SK-N-SH (cell line): ENCODE measurements at regions not wholly inside any gene's neighbourhood (a gene's known extent, or its start where the extent isn't known, plus 50 kb on each side); places are given as distances from the start of the nearest gene placed in this dataset.

Experiments used
- CTCF ChIA-PET: fragments of 300-600, 350-600 bp; formaldehyde crosslinking; extraction: SDS; loops from one replicate; lab custom pipeline; 2021; lab: Yijun Ruan, JAX
- POLR2A ChIA-PET: fragments of 350-600 bp; sonication (Branson Sonifier 250); formaldehyde crosslinking; extraction: SDS; loops from one replicate; lab custom pipeline; 2020; ENCODE audit warnings: antibody characterized with exemption, inconsistent platforms; lab: Yijun Ruan, JAX
- DNase-seq: peaks from one replicate; pipeline ENCODE4 v3.0.0; 2012
- H2AFZ ChIP-seq: fragments of 200-600 bp; sonication (generic); 2 replicates; pipeline ENCODE4 v1.8.1; 2016; ENCODE audit warnings: antibody characterized with exemption, mild to moderate bottlenecking, low read depth
- H3F3A ChIP-seq: fragments of 200-600 bp; sonication (generic); replicated peaks from 2 replicates; pipeline ENCODE3; 2016; ENCODE audit warnings: antibody characterized with exemption, mild to moderate bottlenecking; ENCODE audit not compliant: insufficient read depth
- H3K27ac ChIP-seq, 2 experiments: fragments of 200-500 bp in 1 of 2; fragments of 200-600 bp in 1 of 2; sonication (Bioruptor generic) in 1 of 2; sonication (generic), shearing (Covaris generic) in 1 of 2; 2 replicates each; pipeline versions ENCODE4 v1.5.1 to v1.6.1; 2014 to 2016; ENCODE audit warnings: low read depth in 2 of 2, inconsistent platforms in 1 of 2, low read length in 1 of 2, mild to moderate bottlenecking in 1 of 2, mixed read lengths in 1 of 2
- H3K27me3 ChIP-seq: fragments of 200-600 bp; sonication (generic), shearing (Covaris generic); 2 replicates; pipeline ENCODE4 v1.6.1; 2016; ENCODE audit warnings: mixed run types; ENCODE audit not compliant: insufficient read depth
- H3K36me3 ChIP-seq, 2 experiments: fragments of 200-500 bp in 1 of 2; fragments of 200-600 bp in 1 of 2; sonication (Bioruptor generic) in 1 of 2; sonication (generic) in 1 of 2; replicated peaks in 1 of 2; 2 replicates each; pipeline versions ENCODE3 to v1.5.1; 2014 to 2016; ENCODE audit warnings: low read length in 1 of 2, mild to moderate bottlenecking in 1 of 2; ENCODE audit not compliant: insufficient read depth in 2 of 2, control insufficient read depth in 1 of 2
- H3K4me1 ChIP-seq, 2 experiments: fragments of 200-500 bp in 1 of 2; fragments of 200-600 bp in 1 of 2; sonication (Bioruptor generic) in 1 of 2; sonication (generic), shearing (Covaris generic) in 1 of 2; 2 replicates each; pipeline versions ENCODE4 v1.5.1 to v1.6.1; 2014 to 2016; ENCODE audit warnings: low read depth in 1 of 2, low read length in 1 of 2, mixed run types in 1 of 2; ENCODE audit not compliant: insufficient read depth in 2 of 2, control insufficient read depth in 1 of 2
- H3K4me2 ChIP-seq: fragments of 200-600 bp; sonication (generic), shearing (Covaris generic); 2 replicates; pipeline ENCODE4 v1.6.1; 2017; ENCODE audit warnings: mixed run types
- H3K4me3 ChIP-seq, 2 experiments: fragments of 200-500 bp in 1 of 2; fragments of 200-600 bp in 1 of 2; sonication (Bioruptor generic) in 1 of 2; sonication (generic), shearing (Covaris generic) in 1 of 2; 2 replicates each; pipeline versions ENCODE4 v1.5.1 to v1.8.1; 2014 to 2016; ENCODE audit warnings: low read depth in 2 of 2, inconsistent platforms in 1 of 2, low read length in 1 of 2, mild to moderate bottlenecking in 1 of 2, mixed read lengths in 1 of 2, moderate library complexity in 1 of 2
- H3K79me2 ChIP-seq: fragments of 200-600 bp; sonication (generic); 2 replicates; pipeline ENCODE4 v1.8.1; 2017; ENCODE audit warnings: mild to moderate bottlenecking; ENCODE audit not compliant: insufficient read depth
- H3K9ac ChIP-seq: fragments of 200-600 bp; sonication (generic); 2 replicates; pipeline ENCODE4 v1.6.1; 2017; ENCODE audit warnings: mixed run types
- H3K9me2 ChIP-seq: fragments of 200-600 bp; sonication (generic); 2 replicates; pipeline ENCODE4 v1.6.1; 2017; ENCODE audit warnings: mixed run types
- H3K9me3 ChIP-seq: fragments of 200-600 bp; sonication (generic); 2 replicates; pipeline ENCODE4 v1.6.1; 2017; ENCODE audit warnings: mixed run types, mild to moderate bottlenecking, moderate library complexity
- H4K20me1 ChIP-seq: fragments of 200-600 bp; sonication (generic); 2 replicates; pipeline ENCODE4 v1.6.1; 2017; ENCODE audit warnings: mild to moderate bottlenecking, mixed run types; ENCODE audit not compliant: insufficient read depth
- EZH2phosphoT487 ChIP-seq: fragments of 200-600 bp; sonication (generic); IDR thresholded peaks from 2 replicates; pipeline ENCODE4 v1.6.1; 2017; ENCODE audit warnings: low read depth, mixed run types, mild to moderate bottlenecking, antibody characterized with exemption, moderate library complexity, borderline replicate concordance
- FOSL2 ChIP-seq: IDR thresholded peaks from 2 replicates; pipeline ENCODE4 v1.4.0; 2012; ENCODE audit warnings: low read depth, mild to moderate bottlenecking, moderate library complexity, borderline replicate concordance
- GATA2 ChIP-seq: sonication (generic); formaldehyde crosslinking; IDR thresholded peaks from 2 replicates; pipeline ENCODE4 v1.5.0; 2020; ENCODE audit warnings: mild to moderate bottlenecking, missing genetic modification reagents
- JUND ChIP-seq: IDR thresholded peaks from 2 replicates; pipeline ENCODE4 v1.4.0; 2012
- MXI1 ChIP-seq: IDR thresholded peaks from 2 replicates; pipeline ENCODE4 v1.6.1; 2012; ENCODE audit warnings: mild to moderate bottlenecking, low read depth, low read length, improper control_type of control experiment
- NRF1 ChIP-seq: IDR thresholded peaks from 2 replicates; pipeline ENCODE4 v1.6.1; 2012; ENCODE audit warnings: low read depth, mild to moderate bottlenecking, low read length
- RAD21 ChIP-seq: IDR thresholded peaks from 2 replicates; pipeline ENCODE4 v1.6.1; 2012; ENCODE audit warnings: mild to moderate bottlenecking, low read length
- RCOR1 ChIP-seq: fragments of 150-350 bp; IDR thresholded peaks from 2 replicates; pipeline ENCODE4 v1.6.1; 2017; ENCODE audit warnings: antibody characterized with exemption, low read length
- SMC3 ChIP-seq: IDR thresholded peaks from 2 replicates; pipeline ENCODE4 v1.6.1; 2012; ENCODE audit warnings: low read depth, low read length, improper control_type of control experiment
- TCF12 ChIP-seq: IDR thresholded peaks from 2 replicates; pipeline ENCODE4 v1.4.0; 2012
- WGBS: methylation state at CpG from one replicate; pipeline ENCODE4 v1.1.6; 2017; ENCODE audit warnings: low lambda C conversion rate; 5-methylcytosine and 5-hydroxymethylcytosine counted together
- TF ChIP-seq, protein P1 (sequence below): fragments of 150-350 bp; IDR thresholded peaks from 2 replicates; pipeline ENCODE4 v1.6.1; 2017; ENCODE audit warnings: antibody characterized with exemption, low read length, low read depth, borderline replicate concordance
- TF ChIP-seq, protein P2 (sequence below): IDR thresholded peaks from 2 replicates; pipeline ENCODE4 v1.4.0; 2012; ENCODE audit warnings: low read depth, borderline replicate concordance
- TF ChIP-seq, protein P3 (sequence below): fragments of 200-600 bp; sonication (generic); IDR thresholded peaks from 2 replicates; pipeline ENCODE4 v1.6.1; 2017; ENCODE audit warnings: antibody characterized with exemption, mild to moderate bottlenecking, moderate library complexity

DNA sequence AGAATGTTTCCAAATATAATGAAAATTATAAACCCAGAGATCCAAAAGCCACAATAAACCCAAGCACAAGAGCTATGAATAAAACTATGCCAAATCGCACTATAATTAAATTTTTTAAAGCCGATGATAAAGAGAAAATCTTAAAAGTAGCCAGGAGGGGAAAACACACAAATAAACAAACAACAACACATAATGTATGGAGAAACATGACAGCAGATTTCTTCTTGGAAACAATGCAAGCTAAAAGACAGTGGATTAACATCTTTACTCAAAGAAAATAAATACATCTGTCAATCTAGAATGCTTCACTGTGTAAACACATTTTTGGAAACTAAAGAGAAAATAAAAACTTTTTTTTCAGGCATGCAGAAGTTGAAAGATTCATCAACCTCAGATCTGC lies 53.0 kb upstream of the SMOX start:
- no peak overlapping the region for H3K4me3 ChIP-seq
- H3K4me1 ChIP-seq: peaks cover 0 to 5% of the 10 kb centered on the region in 2 experiments; a peak in 1 of 4 replicates
- H3F3A ChIP-seq: peaks cover 18% of the 10 kb centered on the region
- no peaks in the 10 kb centered on the region for H3K27me3 ChIP-seq
- DNase-seq: no peak
- ChIA-PET POLR2A (no interaction called here), CTCF (interaction anchor here (1.7 to 2.6 kb wide), 3 partner anchors 11 to 14 kb away, joined by 4 to 11 read pairs (median 6); no protein-coding TSS in a partner anchor)
- H3K79me2 ChIP-seq: no peaks in the 10 kb centered on the region
- H3K9me2 ChIP-seq: no peaks in the 10 kb centered on the region
- 3% methylated on average over 2 of the region's 2 CpGs for WGBS
- H3K9ac ChIP-seq: no peak overlapping the region
- H2AFZ ChIP-seq: no peak overlapping the region
- H3K4me2 ChIP-seq: no peak overlapping the region
- H4K20me1 ChIP-seq: no peaks in the 10 kb centered on the region
- peaks cover 14% of the 10 kb centered on the region; the same call in 1 of the 2 replicates for H3K9me3 ChIP-seq
- H3K36me3 ChIP-seq: no peaks in the 10 kb centered on the region
- no peak for TF ChIP-seq GATA2
- TF ChIP-seq, protein P1, sequence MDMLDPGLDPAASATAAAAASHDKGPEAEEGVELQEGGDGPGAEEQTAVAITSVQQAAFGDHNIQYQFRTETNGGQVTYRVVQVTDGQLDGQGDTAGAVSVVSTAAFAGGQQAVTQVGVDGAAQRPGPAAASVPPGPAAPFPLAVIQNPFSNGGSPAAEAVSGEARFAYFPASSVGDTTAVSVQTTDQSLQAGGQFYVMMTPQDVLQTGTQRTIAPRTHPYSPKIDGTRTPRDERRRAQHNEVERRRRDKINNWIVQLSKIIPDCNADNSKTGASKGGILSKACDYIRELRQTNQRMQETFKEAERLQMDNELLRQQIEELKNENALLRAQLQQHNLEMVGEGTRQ: no peak
- no peak for TF ChIP-seq EZH2phosphoT487
- TF ChIP-seq JUND: no peak
- TF ChIP-seq, protein P2, sequence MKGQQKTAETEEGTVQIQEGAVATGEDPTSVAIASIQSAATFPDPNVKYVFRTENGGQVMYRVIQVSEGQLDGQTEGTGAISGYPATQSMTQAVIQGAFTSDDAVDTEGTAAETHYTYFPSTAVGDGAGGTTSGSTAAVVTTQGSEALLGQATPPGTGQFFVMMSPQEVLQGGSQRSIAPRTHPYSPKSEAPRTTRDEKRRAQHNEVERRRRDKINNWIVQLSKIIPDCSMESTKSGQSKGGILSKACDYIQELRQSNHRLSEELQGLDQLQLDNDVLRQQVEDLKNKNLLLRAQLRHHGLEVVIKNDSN: no peak
- TF ChIP-seq RCOR1: no peak
- no peak for TF ChIP-seq SMC3
- H3K27ac ChIP-seq: no peak overlapping the region

DNA sequence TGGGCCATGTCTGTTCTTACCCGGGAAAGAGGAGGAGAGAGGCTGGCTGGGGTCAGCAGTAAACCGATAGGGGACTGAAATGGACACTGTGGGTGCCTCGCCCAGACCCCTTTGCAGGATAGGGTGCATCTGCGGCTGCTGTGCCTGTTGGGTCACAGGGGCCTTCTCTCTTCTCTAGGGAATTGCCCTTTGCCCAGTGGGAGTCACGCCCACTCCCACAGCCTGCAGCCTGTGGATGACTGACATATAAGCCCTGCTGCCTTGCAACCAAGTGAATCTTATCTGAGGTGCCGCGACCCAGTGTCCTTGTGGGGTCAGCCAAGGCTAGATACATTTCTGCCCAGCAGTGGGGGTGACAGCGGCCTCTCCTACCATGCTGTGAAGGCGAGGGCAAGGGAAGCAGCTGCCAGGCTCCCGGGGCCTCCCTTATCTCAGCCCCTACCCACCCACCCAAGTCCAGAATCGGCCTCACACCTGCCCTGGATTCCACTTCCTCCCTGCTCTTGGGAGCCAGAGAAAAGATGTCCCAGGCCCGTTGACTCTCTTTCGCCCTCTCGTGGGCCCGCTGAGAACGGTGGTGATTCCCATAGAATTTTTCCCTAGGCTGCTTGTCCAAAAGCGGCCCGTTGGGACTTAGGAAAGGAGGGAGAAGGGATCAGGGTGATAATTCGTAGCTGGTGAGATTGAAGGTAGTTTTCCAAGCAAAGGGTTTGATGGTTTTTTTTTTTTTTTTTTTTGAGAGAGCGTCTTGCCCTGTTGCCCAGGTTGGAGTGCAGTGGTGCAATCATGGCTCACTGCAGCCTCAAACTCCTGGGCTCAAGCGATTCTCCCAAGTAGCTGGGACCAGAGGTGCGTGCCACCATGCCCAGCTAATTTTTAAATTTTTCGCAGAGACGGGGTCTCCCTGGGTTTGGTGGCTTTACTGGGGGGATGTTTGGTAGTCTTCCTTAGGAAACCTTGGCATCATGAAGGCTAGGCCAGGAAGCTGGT lies 56.8 kb upstream of the SMOX start:
- POLR2A ChIA-PET: no interaction called here

More for the DNA sequence above, 56.8 kb upstream of the SMOX start:
- H3K9me2 ChIP-seq: no peaks in the 10 kb centered on the region
- H4K20me1 ChIP-seq: no peaks in the 10 kb centered on the region
- H3K4me1 ChIP-seq: peaks cover 0 to 5% of the 10 kb centered on the region in 2 experiments; a peak in 1 of 4 replicates
- peak overlapping the region; percentile 46 for H3K4me2 ChIP-seq
- peak overlapping the region; percentile 61; the same call in 1 of the 2 replicates for H2AFZ ChIP-seq
- peak; percentile 24 for DNase-seq
- H3K27ac ChIP-seq: peak overlapping the region in 1 of 2 experiments; percentile 94; a peak in 2 of 4 replicates
- peaks cover 14% of the 10 kb centered on the region; the same call in 1 of the 2 replicates for H3K9me3 ChIP-seq
- H3K9ac ChIP-seq: peak overlapping the region; percentile 63; the same call in 1 of the 2 replicates
- peaks cover 20% of the 10 kb centered on the region for H3F3A ChIP-seq
- H3K36me3 ChIP-seq: no peaks in the 10 kb centered on the region
- no peaks in the 10 kb centered on the region for H3K27me3 ChIP-seq
- CTCF ChIA-PET: interaction anchor here (0.6 to 2.1 kb wide), 8 partner anchors 17 to 198 kb away, joined by 3 to 8 read pairs (median 4); no protein-coding TSS in a partner anchor
- no peaks in the 10 kb centered on the region for H3K79me2 ChIP-seq
- no peak overlapping the region for H3K4me3 ChIP-seq
- WGBS: 63% methylated on average over 21 of the region's 24 CpGs
- TF ChIP-seq, protein P3, sequence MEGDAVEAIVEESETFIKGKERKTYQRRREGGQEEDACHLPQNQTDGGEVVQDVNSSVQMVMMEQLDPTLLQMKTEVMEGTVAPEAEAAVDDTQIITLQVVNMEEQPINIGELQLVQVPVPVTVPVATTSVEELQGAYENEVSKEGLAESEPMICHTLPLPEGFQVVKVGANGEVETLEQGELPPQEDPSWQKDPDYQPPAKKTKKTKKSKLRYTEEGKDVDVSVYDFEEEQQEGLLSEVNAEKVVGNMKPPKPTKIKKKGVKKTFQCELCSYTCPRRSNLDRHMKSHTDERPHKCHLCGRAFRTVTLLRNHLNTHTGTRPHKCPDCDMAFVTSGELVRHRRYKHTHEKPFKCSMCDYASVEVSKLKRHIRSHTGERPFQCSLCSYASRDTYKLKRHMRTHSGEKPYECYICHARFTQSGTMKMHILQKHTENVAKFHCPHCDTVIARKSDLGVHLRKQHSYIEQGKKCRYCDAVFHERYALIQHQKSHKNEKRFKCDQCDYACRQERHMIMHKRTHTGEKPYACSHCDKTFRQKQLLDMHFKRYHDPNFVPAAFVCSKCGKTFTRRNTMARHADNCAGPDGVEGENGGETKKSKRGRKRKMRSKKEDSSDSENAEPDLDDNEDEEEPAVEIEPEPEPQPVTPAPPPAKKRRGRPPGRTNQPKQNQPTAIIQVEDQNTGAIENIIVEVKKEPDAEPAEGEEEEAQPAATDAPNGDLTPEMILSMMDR: peak; percentile 37; the same call in 1 of the 2 replicates
- TF ChIP-seq FOSL2 (no peak), MXI1 (no peak), SMC3 (0 out of 2 replicates have a peak, but pooled peaks have one; percentile 8), RAD21 (peak; percentile 7; the same call in 1 of the 2 replicates), RCOR1 (no peak), NRF1 (no peak), TCF12 (no peak)
- TF ChIP-seq, protein P2: no peak
- TF ChIP-seq, all 33 proteins: peak for 3
